ENCODE measurements at regions not wholly inside any gene's neighbourhood (a gene's known extent, or its start where the extent isn't known, plus 50 kb on each side); places are given as distances from the start of the nearest gene placed in this dataset.
"Not testable (repeated sequence)": the region's sequence is repeated elsewhere in the genome, so short reads cannot be mapped to it uniquely, and the experiment has no call there.

GRCh38 chrX:108914791-108915190 lies 178.4 kb upstream of the IRS4 start:
- no peak for TF ChIP-seq CTCF (IDR thresholded peaks at IDR 0.05; ENCODE audit: insufficient read depth, low read length, missing control alignments)
- DNase-seq (ENCODE audit: low read depth, low spot score), result no peak
- CTCF ChIA-PET, result no interaction called here
- POLR2A ChIA-PET, result no interaction called here
- H3K4me3 ChIP-seq (ENCODE audit: low read depth, low read length), result no peak overlapping the region

GRCh38 chrX:108903831-108904230 lies 167.5 kb upstream of the IRS4 start:
- CTCF ChIA-PET; DNase-seq (ENCODE audit: low read depth, low spot score); H3K4me3 ChIP-seq (ENCODE audit: low read depth, low read length); POLR2A ChIA-PET: not testable (repeated sequence)

GRCh38 chrX:108900333-108900732 lies 164.0 kb upstream of the IRS4 start:
- H3K4me3 ChIP-seq (ENCODE audit: low read depth, low read length), result no peak overlapping the region
- no peak for TF ChIP-seq CTCF (IDR thresholded peaks at IDR 0.05; ENCODE audit: insufficient read depth, low read length, missing control alignments)
- ChIA-PET CTCF (no interaction called here), POLR2A (no interaction called here)
- DNase-seq (ENCODE audit: low read depth, low spot score), result no peak

- H3K4me3 ChIP-seq (ENCODE audit: low read depth, low read length); POLR2A ChIA-PET; DNase-seq (ENCODE audit: low read depth, low spot score); CTCF ChIA-PET: not testable (repeated sequence)
Measured at GRCh38 chrX:108896349-108896748, 160.0 kb upstream of the IRS4 start.

- no peak overlapping the region for H3K4me3 ChIP-seq (ENCODE audit: low read depth, low read length)
- no peak for DNase-seq (ENCODE audit: low read depth, low spot score)
- ChIA-PET CTCF (no interaction called here), POLR2A (no interaction called here)
- no peak for TF ChIP-seq CTCF (IDR thresholded peaks at IDR 0.05; ENCODE audit: insufficient read depth, low read length, missing control alignments)
Measured at GRCh38 chrX:108892501-108892900, 156.1 kb upstream of the IRS4 start.

- H3K4me3 ChIP-seq (ENCODE audit: low read depth, low read length), result no peak overlapping the region
- no peak for DNase-seq (ENCODE audit: low read depth, low spot score)
- no peak for TF ChIP-seq CTCF (IDR thresholded peaks at IDR 0.05; ENCODE audit: insufficient read depth, low read length, missing control alignments)
- POLR2A ChIA-PET, result no interaction called here
- CTCF ChIA-PET, result no interaction called here
Measured at GRCh38 chrX:108875548-108875947, 139.2 kb upstream of the IRS4 start.

- DNase-seq (ENCODE audit: low read depth, low spot score); H3K4me3 ChIP-seq (ENCODE audit: low read depth, low read length); CTCF ChIA-PET; POLR2A ChIA-PET: not testable (repeated sequence)
Measured at GRCh38 chrX:108843039-108843438, 106.7 kb upstream of the IRS4 start.

GRCh38 chrX:108833993-108834392 lies 97.6 kb upstream of the IRS4 start:
- no peak for TF ChIP-seq CTCF (IDR thresholded peaks at IDR 0.05; ENCODE audit: insufficient read depth, low read length, missing control alignments)
- no peak overlapping the region for H3K4me3 ChIP-seq (ENCODE audit: low read depth, low read length)
- CTCF ChIA-PET, result no interaction called here
- DNase-seq (ENCODE audit: low read depth, low spot score), result no peak
- POLR2A ChIA-PET, result no interaction called here

Data from AG04449 (cell line).